AG09319 (cell line): ENCODE measurements at regions not wholly inside any gene's neighbourhood (a gene's known extent, or its start where the extent isn't known, plus 50 kb on each side); places are given as distances from the start of the nearest gene placed in this dataset.
A peak's percentile ranks its signal among the peaks of the same experiment; 100 is the strongest.
"Not testable (repeated sequence)": the region's sequence is repeated elsewhere in the genome, so short reads cannot be mapped to it uniquely, and the experiment has no call there.

Experiments
- DNase-seq: peaks from one replicate; pipeline ENCODE4 v3.0.0-alpha.2; 2010; ENCODE audit warnings: low read depth; ENCODE audit errors: extremely low read depth
- TF ChIP-seq, protein P1 (sequence below): IDR thresholded peaks from 2 replicates; pipeline ENCODE4 v1.5.1; 2011; ENCODE audit warnings: low read depth, mild to moderate bottlenecking, inconsistent platforms, low read length, moderate library complexity

DNA sequence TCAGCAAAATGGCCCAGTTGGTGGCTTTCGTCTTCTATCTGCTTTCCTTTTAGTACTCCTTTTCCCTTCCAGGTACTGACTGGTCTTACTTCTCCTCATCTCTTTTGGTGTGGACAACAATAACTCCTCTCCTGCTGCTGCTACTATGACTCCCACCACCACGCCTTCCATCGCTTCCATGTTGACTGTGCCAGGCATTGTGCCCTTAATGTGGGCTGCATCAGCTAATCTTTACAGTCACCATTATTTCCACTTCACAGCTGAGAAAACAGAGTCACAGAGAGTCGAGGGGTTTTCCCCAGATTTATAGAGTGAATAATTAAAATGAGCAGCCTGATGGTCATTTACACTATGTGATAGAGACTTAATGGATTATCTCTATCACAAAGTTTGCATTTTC, 184.9 kb upstream of the IL12B start:
- TF ChIP-seq, protein P1, sequence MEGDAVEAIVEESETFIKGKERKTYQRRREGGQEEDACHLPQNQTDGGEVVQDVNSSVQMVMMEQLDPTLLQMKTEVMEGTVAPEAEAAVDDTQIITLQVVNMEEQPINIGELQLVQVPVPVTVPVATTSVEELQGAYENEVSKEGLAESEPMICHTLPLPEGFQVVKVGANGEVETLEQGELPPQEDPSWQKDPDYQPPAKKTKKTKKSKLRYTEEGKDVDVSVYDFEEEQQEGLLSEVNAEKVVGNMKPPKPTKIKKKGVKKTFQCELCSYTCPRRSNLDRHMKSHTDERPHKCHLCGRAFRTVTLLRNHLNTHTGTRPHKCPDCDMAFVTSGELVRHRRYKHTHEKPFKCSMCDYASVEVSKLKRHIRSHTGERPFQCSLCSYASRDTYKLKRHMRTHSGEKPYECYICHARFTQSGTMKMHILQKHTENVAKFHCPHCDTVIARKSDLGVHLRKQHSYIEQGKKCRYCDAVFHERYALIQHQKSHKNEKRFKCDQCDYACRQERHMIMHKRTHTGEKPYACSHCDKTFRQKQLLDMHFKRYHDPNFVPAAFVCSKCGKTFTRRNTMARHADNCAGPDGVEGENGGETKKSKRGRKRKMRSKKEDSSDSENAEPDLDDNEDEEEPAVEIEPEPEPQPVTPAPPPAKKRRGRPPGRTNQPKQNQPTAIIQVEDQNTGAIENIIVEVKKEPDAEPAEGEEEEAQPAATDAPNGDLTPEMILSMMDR, result no peak
- DNase-seq, result no peak

DNA sequence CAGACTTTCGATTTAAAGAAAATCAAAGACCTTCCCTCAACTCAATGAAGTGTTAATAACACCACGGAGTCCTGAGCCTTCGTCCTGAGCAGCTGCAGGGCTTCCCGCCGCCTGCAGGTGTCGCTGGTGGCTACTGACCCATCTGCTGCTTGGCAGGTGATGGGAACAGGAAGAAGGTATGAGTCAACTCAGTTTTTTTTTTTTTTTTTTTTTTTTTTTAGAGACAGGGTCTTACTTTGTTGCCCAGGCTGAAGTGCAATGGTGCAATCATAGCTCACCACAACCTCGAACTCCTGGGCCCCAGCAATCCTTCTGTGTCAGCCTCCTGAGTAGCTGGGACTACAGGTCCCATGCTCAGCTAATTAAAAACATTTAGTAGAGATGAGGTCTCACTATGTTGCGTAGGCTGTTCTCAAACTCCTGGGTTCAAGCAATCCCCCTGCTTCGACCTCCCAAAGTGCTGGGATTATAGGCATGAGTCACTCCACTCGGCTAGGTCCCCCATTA, 185.7 kb upstream of the IL12B start:
- TF ChIP-seq, protein P1, result peak; percentile 60
- no peak for DNase-seq

DNA sequence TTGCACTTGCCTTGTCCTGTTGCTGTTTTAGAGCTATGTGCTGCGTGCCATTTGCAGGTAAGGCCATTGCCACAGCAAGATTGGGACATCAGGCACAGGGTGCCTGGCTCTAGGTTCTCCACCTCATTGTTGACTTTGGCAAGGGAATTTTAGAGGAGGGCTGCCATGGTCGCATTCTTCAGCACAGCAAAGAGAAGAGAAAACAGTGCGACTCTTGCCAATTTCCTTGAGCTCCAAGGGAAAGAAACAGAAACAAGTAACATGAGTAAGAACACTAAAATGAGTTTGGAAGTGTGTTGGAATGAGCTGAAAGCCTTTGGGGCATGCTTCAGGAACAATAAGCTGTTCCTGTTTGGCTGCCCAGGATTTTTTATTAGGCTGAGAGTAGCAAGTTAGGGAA, 188.1 kb upstream of the IL12B start:
- DNase-seq, result peak; percentile 16
- TF ChIP-seq, protein P1, result no peak

DNA sequence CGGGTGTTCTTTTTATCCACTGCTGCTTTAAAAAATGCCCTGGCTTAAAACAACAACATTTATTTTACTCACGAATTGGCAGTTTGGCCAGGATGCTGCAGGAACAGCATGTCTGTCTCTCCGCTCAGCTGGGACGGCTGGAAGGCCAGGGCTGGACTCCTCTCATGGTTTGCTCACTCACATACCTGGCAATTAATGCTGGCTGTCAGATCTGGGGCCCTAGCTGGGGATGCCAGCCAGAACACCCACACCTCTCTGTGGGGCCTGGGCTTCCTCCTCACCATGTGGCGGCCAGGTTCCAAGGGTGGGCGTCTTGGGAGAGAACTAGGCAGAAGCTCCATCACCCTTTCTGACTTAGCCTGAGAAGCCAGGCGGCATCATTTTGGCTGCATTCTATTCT, 189.1 kb upstream of the IL12B start:
- TF ChIP-seq, protein P1, result no peak
- no peak for DNase-seq

DNA sequence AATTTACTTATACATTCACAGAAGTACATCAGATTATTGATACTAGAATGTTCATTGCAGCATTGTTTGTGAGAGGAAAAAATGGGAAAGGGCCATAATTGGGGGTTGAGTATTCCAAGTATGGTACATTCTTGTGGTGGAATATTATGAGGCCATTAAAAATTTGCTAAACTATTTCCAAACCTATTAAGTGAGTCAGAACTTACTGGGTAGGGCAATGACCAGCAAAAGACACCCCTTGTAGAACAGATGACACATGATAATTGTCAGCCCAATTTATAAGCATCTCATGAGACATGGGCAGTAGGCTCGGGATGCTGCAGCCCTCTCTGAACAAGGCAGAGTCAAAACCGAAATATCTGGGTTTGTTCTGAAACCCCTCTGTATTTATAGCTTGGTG, 192.6 kb upstream of the IL12B start:
- TF ChIP-seq, protein P1, result no peak
- DNase-seq, result no peak

DNA sequence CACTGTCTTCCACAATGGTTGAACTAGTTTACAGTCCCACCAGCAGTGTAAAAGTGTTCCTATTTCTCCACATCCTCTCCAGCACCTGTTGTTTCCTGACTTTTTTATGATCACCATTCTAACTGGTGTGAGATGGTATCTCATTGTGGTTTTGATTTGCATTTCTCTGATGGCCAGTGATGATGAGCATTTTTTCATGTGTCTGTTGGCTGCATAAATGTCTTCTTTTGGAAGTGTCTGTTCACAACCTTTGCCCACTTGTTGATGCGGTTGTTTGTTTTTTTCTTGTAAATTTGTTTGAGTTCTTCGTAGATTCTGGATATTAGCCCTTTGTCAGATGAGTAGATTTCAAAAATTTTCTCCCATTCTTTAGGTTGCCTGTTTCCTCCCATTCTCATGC, 194.0 kb upstream of the IL12B start:
- DNase-seq, result not testable (repeated sequence)

DNA sequence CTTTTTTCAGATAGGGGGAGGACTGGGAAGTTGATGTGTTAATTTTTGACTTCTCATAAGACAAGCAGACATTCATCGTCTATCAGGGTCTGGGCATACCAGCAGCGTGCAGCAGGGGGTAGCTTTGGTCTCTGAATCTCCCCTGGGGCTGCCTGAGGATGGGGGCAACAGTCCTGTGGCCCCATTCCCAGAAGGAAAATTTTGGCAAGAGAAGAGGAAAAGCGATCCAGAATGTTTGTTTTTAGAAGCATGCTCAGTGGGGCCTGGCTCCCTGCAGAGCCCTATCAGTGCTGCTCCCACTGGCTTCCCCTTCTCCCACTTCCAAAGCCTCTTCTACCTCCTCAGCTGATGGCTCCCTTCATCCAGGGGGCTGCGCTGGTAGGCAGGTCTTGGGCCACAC, 194.8 kb upstream of the IL12B start:
- TF ChIP-seq, protein P1, result no peak
- DNase-seq, result no peak

DNA sequence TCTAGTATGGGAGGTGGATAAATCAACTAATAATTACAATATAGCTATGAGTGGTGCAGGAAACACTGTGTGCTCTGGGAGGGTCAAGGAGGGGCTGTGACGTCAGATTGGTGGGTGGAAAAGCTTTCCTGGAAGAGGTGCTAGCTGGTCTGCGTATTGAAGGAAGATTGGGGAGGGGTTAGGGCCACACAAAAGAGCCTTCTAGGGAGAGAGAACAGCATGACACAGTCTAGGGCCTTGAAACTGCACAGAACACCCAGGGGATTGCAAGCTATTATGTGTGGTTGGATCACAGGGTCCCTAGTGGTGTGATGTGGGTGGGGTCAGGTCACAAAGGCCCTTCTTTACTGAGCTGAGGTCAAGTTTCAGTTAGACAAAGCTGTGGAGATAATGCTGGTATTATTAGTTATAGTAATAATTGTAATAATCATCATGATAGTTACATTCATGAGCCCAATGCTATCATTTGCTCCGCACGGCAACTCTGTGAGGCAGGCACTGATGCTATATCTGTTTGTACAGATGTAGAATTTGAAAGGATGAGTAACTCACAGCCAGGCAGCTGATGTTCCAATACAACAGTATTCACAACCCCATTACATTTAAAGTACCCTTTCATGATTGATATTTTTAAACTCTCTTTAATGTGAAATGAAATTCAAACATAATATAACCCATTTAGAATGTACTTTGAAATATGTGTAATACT, 197.4 kb upstream of the IL12B start:
- no peak for DNase-seq
- TF ChIP-seq, protein P1, result no peak
